Naive thymus-derived CD8-positive, alpha-beta T cell (primary cell): ENCODE measurements at regions not wholly inside any gene's neighbourhood (a gene's known extent, or its start where the extent isn't known, plus 50 kb on each side); places are given as distances from the start of the nearest gene placed in this dataset.

ENCODE experiments used
- ATAC-seq, 2 donors: fragments of 150-1000 bp; cut with Tn5 transposase in 1 of 2; sonication (Bioruptor Pico), chemical (Tn5 transposase) in 1 of 2; 1 replicate in 1 of 2; 2 replicates in 1 of 2; pipeline ENCODE4 v1.10.0; 2021; ENCODE audit warnings: mild to moderate bottlenecking in 2 of 2, moderate library complexity in 2 of 2
- POLR2A ChIA-PET: fragments of 350-600 bp; sonication (Branson Sonifier 250); formaldehyde crosslinking; loops from one replicate; lab custom pipeline; 2021; ENCODE audit warnings: antibody characterized with exemption; lab: Charles Lee
- DNase-seq, 10 donors: peaks; one replicate each; pipeline versions ENCODE4 v3.0.0 to v3.0.0-alpha.2; 2020 to 2022
- H3K27ac Mint-ChIP-seq, 10 donors: one replicate each; pipeline ENCODE4 v1.8.0; 2020 to 2022; ENCODE audit warnings: mild to moderate bottlenecking in 10 of 10, mixed read lengths in 10 of 10, moderate library complexity in 4 of 10, inconsistent platforms in 1 of 10
- H3K27me3 Mint-ChIP-seq, 5 donors: one replicate each; pipeline ENCODE4 v1.8.0; 2021 to 2022; ENCODE audit warnings: mixed read lengths in 5 of 5
- H3K36me3 Mint-ChIP-seq, 3 donors: one replicate each; pipeline ENCODE4 v1.8.0; 2020 to 2022; ENCODE audit warnings: mixed read lengths in 3 of 3, mild to moderate bottlenecking in 2 of 3, inconsistent platforms in 1 of 3
- H3K4me1 Mint-ChIP-seq, 4 donors: one replicate each; pipeline ENCODE4 v1.8.0; 2021 to 2022; ENCODE audit warnings: mixed read lengths in 4 of 4
- H3K4me3 Mint-ChIP-seq, 10 donors: one replicate each; pipeline ENCODE4 v1.8.0; 2020 to 2022; ENCODE audit warnings: mild to moderate bottlenecking in 10 of 10, mixed read lengths in 10 of 10, moderate library complexity in 6 of 10, inconsistent platforms in 1 of 10
- H3K9me3 Mint-ChIP-seq, 9 donors: one replicate each; pipeline ENCODE4 v1.8.0; 2020 to 2022; ENCODE audit warnings: mixed read lengths in 9 of 9, mild to moderate bottlenecking in 3 of 9, inconsistent platforms in 1 of 9, moderate library complexity in 1 of 9

- DNase-seq (no peak), ATAC-seq (no peak)
- Mint-ChIP-seq H3K4me3 (no peak overlapping the region), H3K36me3 (no peaks in the 10 kb centered on the region), H3K9me3 (no peaks in the 10 kb centered on the region), H3K4me1 (no peaks in the 10 kb centered on the region), H3K27ac (no peak overlapping the region), H3K27me3 (peaks cover 12 to 59% (median 31%) of the 10 kb centered on the region in 5 donors)
- POLR2A ChIA-PET, result no interaction called here
These were observed 72.5 kb upstream of the DRD2 start for GRCh38 chr11:113547739-113548138.

- H3K36me3 Mint-ChIP-seq, result no peaks in the 10 kb centered on the region
- POLR2A ChIA-PET, result no interaction called here
- no peak overlapping the region for H3K27ac Mint-ChIP-seq
- no peaks in the 10 kb centered on the region for H3K9me3 Mint-ChIP-seq
- H3K4me3 Mint-ChIP-seq, result no peak overlapping the region
- ATAC-seq (no peak), DNase-seq (no peak)
- no peaks in the 10 kb centered on the region for H3K4me1 Mint-ChIP-seq
- H3K27me3 Mint-ChIP-seq, result peaks cover 14 to 52% (median 34%) of the 10 kb centered on the region in 5 donors
These were observed 71.7 kb upstream of the DRD2 start for GRCh38 chr11:113546757-113547507.

GRCh38 chr11:113542420-113542819, 67.2 kb upstream of the DRD2 start:
- POLR2A ChIA-PET, result no interaction called here
- Mint-ChIP-seq H3K36me3 (no peaks in the 10 kb centered on the region), H3K9me3 (no peaks in the 10 kb centered on the region), H3K4me3 (no peak overlapping the region), H3K27me3 (peaks cover 9 to 32% (median 18%) of the 10 kb centered on the region in 5 donors), H3K4me1 (no peaks in the 10 kb centered on the region), H3K27ac (peak overlapping the region in 1 of 10 donors; percentile 23)
- DNase-seq, result no peak
- no peak for ATAC-seq

GRCh38 chr11:113540416-113541330, 65.5 kb upstream of the DRD2 start:
- DNase-seq (no peak), ATAC-seq (no peak)
- H3K4me3 Mint-ChIP-seq, result no peak overlapping the region
- no peaks in the 10 kb centered on the region for H3K36me3 Mint-ChIP-seq
- H3K9me3 Mint-ChIP-seq, result no peaks in the 10 kb centered on the region
- H3K27me3 Mint-ChIP-seq, result peaks cover 12 to 31% (median 16%) of the 10 kb centered on the region in 5 donors
- H3K4me1 Mint-ChIP-seq, result no peaks in the 10 kb centered on the region
- POLR2A ChIA-PET, result no interaction called here
- H3K27ac Mint-ChIP-seq, result peak overlapping the region in 1 of 10 donors; percentile 27

- H3K4me3 Mint-ChIP-seq, result no peak overlapping the region
- no peak overlapping the region for H3K27ac Mint-ChIP-seq
- no peaks in the 10 kb centered on the region for H3K4me1 Mint-ChIP-seq
- DNase-seq (no peak), ATAC-seq (no peak)
- no peaks in the 10 kb centered on the region for H3K9me3 Mint-ChIP-seq
- POLR2A ChIA-PET, result no interaction called here
- H3K27me3 Mint-ChIP-seq, result peaks cover 16 to 41% (median 18%) of the 10 kb centered on the region in 5 donors
- H3K36me3 Mint-ChIP-seq, result no peaks in the 10 kb centered on the region
These were observed 63.5 kb upstream of the DRD2 start for GRCh38 chr11:113538451-113539412.

GRCh38 chr11:113534625-113535024, 59.4 kb upstream of the DRD2 start:
- Mint-ChIP-seq H3K36me3 (no peaks in the 10 kb centered on the region), H3K4me3 (no peak overlapping the region), H3K4me1 (no peaks in the 10 kb centered on the region), H3K27me3 (peaks cover 16 to 56% (median 23%) of the 10 kb centered on the region in 5 donors), H3K27ac (no peak overlapping the region), H3K9me3 (no peaks in the 10 kb centered on the region)
- ATAC-seq (no peak), DNase-seq (no peak)
- POLR2A ChIA-PET, result no interaction called here

- no peaks in the 10 kb centered on the region for H3K4me1 Mint-ChIP-seq
- POLR2A ChIA-PET, result no interaction called here
- H3K36me3 Mint-ChIP-seq, result no peaks in the 10 kb centered on the region
- H3K9me3 Mint-ChIP-seq, result no peaks in the 10 kb centered on the region
- peak overlapping the region in 1 of 10 donors; percentile 50 for H3K27ac Mint-ChIP-seq
- peaks cover 15 to 51% (median 23%) of the 10 kb centered on the region in 5 donors for H3K27me3 Mint-ChIP-seq
- ATAC-seq (no peak), DNase-seq (no peak)
- H3K4me3 Mint-ChIP-seq, result no peak overlapping the region
These were observed 58.2 kb upstream of the DRD2 start for GRCh38 chr11:113533425-113533698.

- Mint-ChIP-seq H3K4me1 (no peaks in the 10 kb centered on the region), H3K36me3 (no peaks in the 10 kb centered on the region), H3K9me3 (no peaks in the 10 kb centered on the region), H3K27me3 (peaks cover 13 to 51% (median 23%) of the 10 kb centered on the region in 5 donors), H3K27ac (peak overlapping the region in 1 of 10 donors; percentile 50), H3K4me3 (no peak overlapping the region)
- DNase-seq (peak; percentile 14 to 73 (median 30)), ATAC-seq (peak in 1 of 2 donors; percentile 52)
- POLR2A ChIA-PET, result no interaction called here
These were observed 57.7 kb upstream of the DRD2 start for GRCh38 chr11:113532697-113533424.

- Mint-ChIP-seq H3K36me3 (no peaks in the 10 kb centered on the region), H3K4me1 (no peaks in the 10 kb centered on the region), H3K4me3 (no peak overlapping the region), H3K27me3 (peaks cover 13 to 51% (median 23%) of the 10 kb centered on the region in 5 donors), H3K27ac (no peak overlapping the region), H3K9me3 (no peaks in the 10 kb centered on the region)
- ATAC-seq (no peak), DNase-seq (no peak)
- POLR2A ChIA-PET, result no interaction called here
These were observed 56.6 kb upstream of the DRD2 start for GRCh38 chr11:113531575-113532451.

- ATAC-seq (no peak), DNase-seq (no peak)
- Mint-ChIP-seq H3K4me3 (no peak overlapping the region), H3K27me3 (peaks cover 13 to 51% (median 23%) of the 10 kb centered on the region in 5 donors), H3K4me1 (no peaks in the 10 kb centered on the region), H3K27ac (no peak overlapping the region), H3K9me3 (no peaks in the 10 kb centered on the region), H3K36me3 (no peaks in the 10 kb centered on the region)
- POLR2A ChIA-PET, result no interaction called here
These were observed 55.9 kb upstream of the DRD2 start for GRCh38 chr11:113531083-113531482.

GRCh38 chr11:113529606-113530005, 54.4 kb upstream of the DRD2 start:
- no peaks in the 10 kb centered on the region for H3K4me1 Mint-ChIP-seq
- no peaks in the 10 kb centered on the region for H3K36me3 Mint-ChIP-seq
- POLR2A ChIA-PET, result no interaction called here
- H3K27me3 Mint-ChIP-seq, result peaks cover 10 to 39% (median 20%) of the 10 kb centered on the region in 5 donors
- no peak overlapping the region for H3K4me3 Mint-ChIP-seq
- DNase-seq (no peak), ATAC-seq (no peak)
- H3K27ac Mint-ChIP-seq, result no peak overlapping the region
- no peaks in the 10 kb centered on the region for H3K9me3 Mint-ChIP-seq
